Ammon's horn (tissue), 1 donor: ENCODE measurements at regions not wholly inside any gene's neighbourhood (a gene's known extent, or its start where the extent isn't known, plus 50 kb on each side); places are given as distances from the start of the nearest gene placed in this dataset.
A peak's percentile ranks its signal among the peaks of the same experiment; 100 is the strongest.

Source experiments
- DNase-seq: peaks from one replicate; pipeline ENCODE4 v3.0.0-alpha.2; 2016; ENCODE audit warnings: low spot score

DNA sequence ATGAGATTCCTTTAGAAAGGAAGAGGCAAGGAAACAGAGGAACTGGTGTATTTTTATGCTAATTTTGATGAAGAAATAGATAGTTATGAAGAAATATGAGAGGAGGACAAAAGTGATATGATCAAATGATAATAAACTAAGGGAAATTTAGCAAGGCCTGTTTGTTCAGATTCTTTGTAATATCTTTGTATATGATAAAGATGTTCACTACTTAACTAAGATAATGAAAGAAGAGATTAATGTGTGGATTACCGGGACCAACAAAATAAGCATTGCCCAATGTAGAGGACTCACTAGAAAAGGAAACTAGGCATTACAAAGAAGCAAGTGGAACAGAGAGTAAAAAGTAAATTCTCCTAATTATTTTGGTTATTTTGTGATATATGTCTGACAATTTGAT, 99.0 kb upstream of the FIGN start:
- DNase-seq, result no peak

- no peak for DNase-seq
Measured at GRCh38 chr2:163834221-163834620, 98.4 kb upstream of the FIGN start.

- DNase-seq, result no peak
Measured at GRCh38 chr2:163828771-163829170, 93.0 kb upstream of the FIGN start.

GRCh38 chr2:163822033-163822432, 86.2 kb upstream of the FIGN start:
- DNase-seq, result no peak

GRCh38 chr2:163812926-163813520, 77.2 kb upstream of the FIGN start:
- DNase-seq, result no peak

GRCh38 chr2:163808406-163808805, 72.6 kb upstream of the FIGN start:
- DNase-seq, result no peak

GRCh38 chr2:163802284-163802683, 66.5 kb upstream of the FIGN start:
- no peak for DNase-seq

DNA sequence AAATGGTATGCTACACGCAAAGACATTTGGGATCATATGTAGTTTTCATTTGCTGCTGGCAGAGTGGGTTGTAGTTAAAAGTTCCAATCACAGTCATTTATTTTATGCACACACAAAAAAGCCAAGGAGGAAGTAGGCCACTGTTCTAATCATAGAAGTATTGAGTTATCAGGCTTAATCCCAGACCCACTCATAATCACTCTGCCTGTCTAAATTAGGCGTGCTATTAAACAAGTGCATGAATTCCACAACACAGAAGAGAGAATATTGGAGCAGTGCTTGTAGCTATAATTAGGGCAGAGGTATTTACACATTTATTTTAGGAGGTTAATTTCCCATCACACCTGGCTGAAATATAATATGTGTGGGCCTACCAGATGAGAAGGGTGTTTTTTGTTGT, 65.7 kb upstream of the FIGN start:
- no peak for DNase-seq

DNA sequence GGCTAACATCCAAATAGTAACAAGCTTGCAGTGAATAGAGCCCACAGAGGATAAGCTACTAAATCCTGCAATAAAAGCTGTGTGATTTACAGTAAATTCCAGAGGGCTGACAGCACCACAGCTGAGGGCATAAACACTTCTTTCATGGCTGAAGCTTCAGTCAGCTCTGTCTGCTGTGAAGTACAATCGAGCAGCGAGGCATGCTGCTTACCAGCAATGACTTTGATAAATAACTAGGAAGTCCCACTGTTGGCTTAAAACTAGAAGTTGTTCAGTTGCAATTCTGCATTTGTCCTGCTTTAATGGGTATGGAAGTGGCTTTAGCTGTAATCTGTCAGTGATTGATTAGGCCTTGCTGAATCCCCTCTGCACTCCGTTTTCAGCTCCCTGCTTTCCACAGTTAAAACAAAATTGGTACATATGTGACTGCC, 65.2 kb upstream of the FIGN start:
- peak; percentile 24 for DNase-seq

GRCh38 chr2:163799807-163800206, 64.0 kb upstream of the FIGN start:
- DNase-seq, result no peak

DNA sequence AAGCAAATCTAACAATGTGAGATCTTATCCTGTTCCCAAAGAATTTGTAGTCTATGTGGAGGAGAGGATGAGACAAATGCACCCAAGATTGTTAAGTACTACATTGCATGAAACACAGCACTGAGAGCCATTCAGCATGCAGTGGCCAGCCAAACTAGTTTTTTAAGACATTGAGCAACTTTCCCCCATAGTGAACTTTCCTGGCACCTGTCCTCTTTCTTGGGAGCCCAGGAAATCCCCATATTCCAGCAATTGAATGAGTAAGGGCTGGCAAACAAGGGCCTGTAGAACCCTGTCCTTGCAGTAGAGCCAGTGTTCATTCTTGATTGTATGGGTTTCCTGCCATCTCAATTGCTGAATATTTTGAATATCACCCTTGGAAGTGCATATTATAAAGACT, 58.8 kb upstream of the FIGN start:
- no peak for DNase-seq
